Heart left ventricle (tissue), 13 donors: ENCODE measurements at regions not wholly inside any gene's neighbourhood (a gene's known extent, or its start where the extent isn't known, plus 50 kb on each side); places are given as distances from the start of the nearest gene placed in this dataset.

Experiments used
- CTCF ChIP-seq, 12 donors: fragments of 200-600 bp; sonication (generic) in 4 of 12; IDR thresholded peaks; one replicate each; pipeline versions ENCODE4 v1.5.0 to v1.8.0; 2018 to 2022; ENCODE audit warnings: antibody characterized with exemption in 12 of 12, mild to moderate bottlenecking in 5 of 12
- POLR2A ChIP-seq, 2 donors: fragments of 450-650 bp; IDR thresholded peaks; one replicate each; pipeline ENCODE4 v1.6.1; 2017; ENCODE audit warnings: antibody characterized with exemption in 2 of 2, mild to moderate bottlenecking in 2 of 2, moderate library complexity in 2 of 2
- donor health status: ischemic (EF 13 %, LVEDD 7.1; RV severe dilation, severe dysfunction).
- donor health status: DM: no; HTN: yes; CAD: no.
- donor health status: DM: no; HTN: no; CAD: no.
- donor health status: ischemic (EF 25% LVEDD 6.9; RV normal size, moderate dysfunction).
- donor health status: ischemic (EF 25% LVEDD 5.7; RV mildly dilated, moderate dysfunction).
- donor health status: ischemic (EF 35%, LVEDD 5.7; RV mildly dilated, moderate dysfunction).
- donor health status: nonischemic (EF 11% LVEDD 7.7; RV severe dilation, severe dysfunction).
- donor health status: DM: yes; HTN: yes; CAD: no.
- donor health status: PGD.
- donor health status: ischemic (EF 29% LVEDD 5.4; RV normal size, mild dysfunction).
- donor health status: nonischemic (EF 23%, LVEDD 6.1; RV moderate dilation, normal function).

- TF ChIP-seq CTCF (IDR thresholded peaks at IDR 0.05) = no peak
- TF ChIP-seq POLR2A (IDR thresholded peaks at IDR 0.05) = no peak
Observed at GRCh38 chr18:7413906-7414305, 153.2 kb upstream of the PTPRM start.
